GM13976 (cell line): ENCODE measurements at regions not wholly inside any gene's neighbourhood (a gene's known extent, or its start where the extent isn't known, plus 50 kb on each side); places are given as distances from the start of the nearest gene placed in this dataset.

Experiments used
- DNase-seq: peaks from one replicate; pipeline ENCODE4 v3.0.0; 2012; ENCODE audit warnings: low spot score
- in situ Hi-C: fragments of 300-500 bp; cut with MboI; formaldehyde crosslinking; loops from one replicate; pipeline ENCODE4 v1.12.0; 2022; ENCODE audit warnings: low sequenced_read_pairs, mixed read lengths, inconsistent platforms; ENCODE audit not compliant: unreplicated experiment
- TF ChIP-seq, protein P1 (sequence below): IDR thresholded peaks from 2 replicates; pipeline ENCODE4 v1.5.1; 2012; ENCODE audit warnings: borderline replicate concordance, mild to moderate bottlenecking; ENCODE audit not compliant: insufficient read depth; ENCODE audit errors: extremely low read depth, missing control alignments, control extremely low read depth

- TF ChIP-seq, protein P1, sequence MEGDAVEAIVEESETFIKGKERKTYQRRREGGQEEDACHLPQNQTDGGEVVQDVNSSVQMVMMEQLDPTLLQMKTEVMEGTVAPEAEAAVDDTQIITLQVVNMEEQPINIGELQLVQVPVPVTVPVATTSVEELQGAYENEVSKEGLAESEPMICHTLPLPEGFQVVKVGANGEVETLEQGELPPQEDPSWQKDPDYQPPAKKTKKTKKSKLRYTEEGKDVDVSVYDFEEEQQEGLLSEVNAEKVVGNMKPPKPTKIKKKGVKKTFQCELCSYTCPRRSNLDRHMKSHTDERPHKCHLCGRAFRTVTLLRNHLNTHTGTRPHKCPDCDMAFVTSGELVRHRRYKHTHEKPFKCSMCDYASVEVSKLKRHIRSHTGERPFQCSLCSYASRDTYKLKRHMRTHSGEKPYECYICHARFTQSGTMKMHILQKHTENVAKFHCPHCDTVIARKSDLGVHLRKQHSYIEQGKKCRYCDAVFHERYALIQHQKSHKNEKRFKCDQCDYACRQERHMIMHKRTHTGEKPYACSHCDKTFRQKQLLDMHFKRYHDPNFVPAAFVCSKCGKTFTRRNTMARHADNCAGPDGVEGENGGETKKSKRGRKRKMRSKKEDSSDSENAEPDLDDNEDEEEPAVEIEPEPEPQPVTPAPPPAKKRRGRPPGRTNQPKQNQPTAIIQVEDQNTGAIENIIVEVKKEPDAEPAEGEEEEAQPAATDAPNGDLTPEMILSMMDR = no peak
- in situ Hi-C loops = no loop called here
- DNase-seq = no peak
These were observed 181.5 kb upstream of the TSHZ3 start for GRCh38 chr19:31530781-31531180.

DNA sequence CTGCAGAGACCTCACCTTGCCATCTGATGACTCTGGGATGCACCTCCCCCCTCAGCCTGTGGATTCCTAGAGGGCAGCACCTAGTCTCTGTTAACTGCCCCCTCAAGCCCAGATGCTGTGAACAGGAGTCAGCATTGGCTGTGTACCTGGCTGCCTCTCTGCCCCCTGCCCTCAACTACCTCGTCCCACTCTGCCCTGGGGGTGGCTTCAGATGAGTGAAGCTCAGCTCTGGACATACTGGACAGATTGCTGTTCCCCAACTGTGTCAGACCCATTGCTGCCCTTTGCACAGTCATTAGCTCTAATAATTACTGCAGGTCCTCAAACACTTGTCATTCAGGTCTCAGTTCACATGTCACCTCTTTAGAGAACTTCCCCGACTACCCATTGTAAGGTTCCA lies 182.1 kb upstream of the TSHZ3 start:
- TF ChIP-seq, protein P1 = no peak
- in situ Hi-C loops = no loop called here
- DNase-seq = no peak

- TF ChIP-seq, protein P1 = no peak
- no peak for DNase-seq
- in situ Hi-C loops = no loop called here
These were observed 182.8 kb upstream of the TSHZ3 start for GRCh38 chr19:31532034-31532433.

GRCh38 chr19:31533114-31533513 lies 183.9 kb upstream of the TSHZ3 start:
- TF ChIP-seq, protein P1 = no peak
- in situ Hi-C loops = no loop called here
- DNase-seq = no peak

DNA sequence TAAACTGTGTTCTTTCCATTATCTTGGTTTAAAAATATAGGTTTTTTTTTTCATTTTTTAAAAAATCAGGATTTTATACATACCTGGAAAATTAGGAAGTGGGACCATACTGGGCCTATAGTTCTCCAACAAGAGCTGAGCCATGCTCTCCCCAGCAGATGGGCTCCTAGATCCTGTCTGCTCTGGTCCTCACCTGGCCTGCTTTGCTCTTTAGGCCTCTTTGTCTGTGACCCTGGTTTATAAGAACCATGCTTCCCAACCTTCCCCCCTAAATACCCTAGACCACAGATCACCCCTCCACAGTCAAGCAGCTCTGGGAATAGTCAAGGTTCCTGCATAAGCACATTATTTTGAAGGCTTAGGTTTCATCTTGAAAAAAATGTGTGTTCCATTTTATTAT lies 185.0 kb upstream of the TSHZ3 start:
- in situ Hi-C loops = no loop called here
- TF ChIP-seq, protein P1 = no peak
- no peak for DNase-seq

DNA sequence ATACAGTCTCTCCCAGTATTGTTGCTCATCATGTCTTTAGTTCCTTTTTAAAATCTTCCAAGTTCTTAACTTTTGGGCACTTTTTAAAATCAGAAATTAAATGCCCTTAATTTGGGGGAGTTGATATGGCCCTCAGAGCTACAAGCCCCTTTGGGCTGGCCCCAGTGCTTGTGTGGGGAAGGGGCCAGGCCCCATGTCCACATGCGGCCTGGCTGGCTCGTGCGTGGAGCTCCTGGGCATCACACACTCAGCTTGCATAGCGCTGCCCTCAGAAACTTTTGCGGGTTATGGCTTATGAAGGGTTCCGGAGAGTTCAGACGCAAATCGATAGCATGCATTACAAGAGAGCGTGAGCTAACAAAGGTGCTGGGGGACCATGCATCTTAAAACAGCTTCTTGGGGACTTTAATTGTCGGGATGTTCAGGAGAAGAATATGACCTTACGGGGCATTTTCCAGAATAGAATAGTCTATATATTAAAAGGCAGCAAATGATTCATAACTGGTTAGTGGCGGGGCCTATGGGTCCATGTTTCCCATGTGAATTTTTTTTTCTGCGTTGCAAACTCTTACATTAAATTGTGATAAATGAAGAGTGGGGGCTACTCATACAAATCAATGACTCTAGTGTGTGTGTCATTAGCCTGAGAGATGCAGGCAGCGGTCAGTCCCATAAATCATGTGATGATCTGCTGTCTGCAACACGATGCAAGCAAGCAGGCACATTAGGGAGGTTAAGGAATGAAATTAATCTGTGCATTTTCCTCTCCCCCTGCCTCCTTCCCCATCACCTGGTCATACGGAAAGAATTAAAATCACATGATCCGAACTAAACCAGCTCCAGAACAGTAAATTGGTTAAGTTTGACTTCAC lies 185.8 kb upstream of the TSHZ3 start:
- DNase-seq = no peak
- in situ Hi-C loops = no loop called here
- TF ChIP-seq, protein P1 = no peak
